C4-2B (cell line): ENCODE measurements at regions not wholly inside any gene's neighbourhood (a gene's known extent, or its start where the extent isn't known, plus 50 kb on each side); places are given as distances from the start of the nearest gene placed in this dataset.

Source experiments
- H3K27ac ChIP-seq: fragments of 450-650 bp; 2 replicates; pipeline ENCODE4 v1.5.1; 2017
- ZFX ChIP-seq: fragments of 450-650 bp; IDR thresholded peaks from 2 replicates; pipeline ENCODE4 v1.6.1; 2017
- TF ChIP-seq, protein P1 (sequence below): fragments of 450-650 bp; conservative IDR thresholded peaks from 2 replicates; pipeline ENCODE4 v1.5.1; 2017; ENCODE audit warnings: mild to moderate bottlenecking

DNA sequence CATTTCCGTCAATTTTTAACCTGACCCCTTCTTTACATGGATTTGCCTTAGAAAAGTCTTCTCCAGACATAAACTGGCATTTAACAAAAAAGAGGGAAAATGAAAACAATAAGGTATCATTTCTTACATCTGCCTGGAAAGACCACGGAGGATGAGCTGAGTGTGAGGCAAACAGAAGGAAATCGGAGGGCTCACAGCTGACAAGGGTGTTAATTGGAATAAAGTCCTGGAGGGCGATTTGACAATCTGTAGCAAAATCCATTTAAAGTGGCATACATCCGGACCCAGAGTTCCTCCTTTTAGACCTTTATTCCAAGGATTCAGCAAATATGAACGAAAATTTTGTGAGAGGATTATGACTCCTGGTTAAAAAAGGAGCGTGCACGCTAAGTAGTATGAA, 179.7 kb upstream of the COPS8 start:
- H3K27ac ChIP-seq = no peak overlapping the region
- no peak for TF ChIP-seq ZFX
- TF ChIP-seq, protein P1, sequence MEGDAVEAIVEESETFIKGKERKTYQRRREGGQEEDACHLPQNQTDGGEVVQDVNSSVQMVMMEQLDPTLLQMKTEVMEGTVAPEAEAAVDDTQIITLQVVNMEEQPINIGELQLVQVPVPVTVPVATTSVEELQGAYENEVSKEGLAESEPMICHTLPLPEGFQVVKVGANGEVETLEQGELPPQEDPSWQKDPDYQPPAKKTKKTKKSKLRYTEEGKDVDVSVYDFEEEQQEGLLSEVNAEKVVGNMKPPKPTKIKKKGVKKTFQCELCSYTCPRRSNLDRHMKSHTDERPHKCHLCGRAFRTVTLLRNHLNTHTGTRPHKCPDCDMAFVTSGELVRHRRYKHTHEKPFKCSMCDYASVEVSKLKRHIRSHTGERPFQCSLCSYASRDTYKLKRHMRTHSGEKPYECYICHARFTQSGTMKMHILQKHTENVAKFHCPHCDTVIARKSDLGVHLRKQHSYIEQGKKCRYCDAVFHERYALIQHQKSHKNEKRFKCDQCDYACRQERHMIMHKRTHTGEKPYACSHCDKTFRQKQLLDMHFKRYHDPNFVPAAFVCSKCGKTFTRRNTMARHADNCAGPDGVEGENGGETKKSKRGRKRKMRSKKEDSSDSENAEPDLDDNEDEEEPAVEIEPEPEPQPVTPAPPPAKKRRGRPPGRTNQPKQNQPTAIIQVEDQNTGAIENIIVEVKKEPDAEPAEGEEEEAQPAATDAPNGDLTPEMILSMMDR = no peak

DNA sequence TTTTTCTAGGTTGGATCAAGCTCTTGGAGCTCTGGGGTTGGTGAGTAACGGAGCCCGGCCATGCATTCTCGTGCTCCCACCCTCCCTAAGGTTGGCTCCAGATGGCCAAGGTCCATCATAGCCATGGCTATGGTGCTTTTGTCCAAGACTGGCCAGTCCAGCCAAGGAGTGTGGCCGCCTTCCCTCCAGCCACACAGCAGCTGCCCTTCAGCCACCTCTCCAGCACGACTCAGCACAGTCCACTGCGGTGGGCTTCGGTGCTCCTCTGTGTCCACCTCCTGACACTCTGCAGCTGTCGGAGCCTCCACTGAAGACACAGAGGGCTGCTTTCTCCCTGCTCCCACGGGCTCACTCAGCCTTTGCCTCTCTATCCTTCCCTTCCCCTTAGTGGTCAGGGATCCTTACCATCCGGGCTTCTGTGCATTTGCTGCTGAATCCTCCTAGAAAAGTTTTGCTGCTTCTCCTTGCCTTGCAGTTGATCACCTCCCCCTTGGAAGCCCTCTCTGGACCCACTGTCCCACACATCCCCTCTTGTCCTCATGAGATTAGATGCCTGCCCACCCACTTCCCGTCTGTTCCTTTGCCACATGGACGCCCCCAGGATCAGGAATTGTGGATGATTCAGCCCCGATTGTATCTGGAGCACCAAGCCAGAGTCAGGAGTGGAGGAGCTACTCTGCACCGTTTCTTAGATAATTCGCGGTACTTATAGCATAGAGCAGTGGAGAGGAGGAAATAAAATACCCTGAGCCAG, 177.1 kb upstream of the COPS8 start:
- no peak overlapping the region for H3K27ac ChIP-seq
- TF ChIP-seq, protein P1 = no peak
- TF ChIP-seq ZFX = no peak

DNA sequence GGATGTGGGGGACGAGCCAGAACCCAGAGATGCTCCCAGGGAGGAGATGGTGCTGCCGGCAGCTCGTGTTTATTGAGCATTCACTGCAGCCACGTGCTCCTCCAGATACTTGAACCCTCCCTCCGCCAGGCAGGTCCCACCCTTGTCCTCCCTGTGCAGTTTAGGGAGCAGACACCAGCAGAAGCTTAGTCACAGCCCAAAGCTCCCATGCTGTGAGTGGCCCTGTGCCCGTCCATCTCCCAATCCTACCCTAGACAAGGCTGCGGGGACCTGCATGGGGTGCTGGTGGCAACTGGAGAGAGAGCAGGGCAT, 176.5 kb upstream of the COPS8 start:
- TF ChIP-seq, protein P1 = no peak
- no peak for TF ChIP-seq ZFX
- no peak overlapping the region for H3K27ac ChIP-seq

DNA sequence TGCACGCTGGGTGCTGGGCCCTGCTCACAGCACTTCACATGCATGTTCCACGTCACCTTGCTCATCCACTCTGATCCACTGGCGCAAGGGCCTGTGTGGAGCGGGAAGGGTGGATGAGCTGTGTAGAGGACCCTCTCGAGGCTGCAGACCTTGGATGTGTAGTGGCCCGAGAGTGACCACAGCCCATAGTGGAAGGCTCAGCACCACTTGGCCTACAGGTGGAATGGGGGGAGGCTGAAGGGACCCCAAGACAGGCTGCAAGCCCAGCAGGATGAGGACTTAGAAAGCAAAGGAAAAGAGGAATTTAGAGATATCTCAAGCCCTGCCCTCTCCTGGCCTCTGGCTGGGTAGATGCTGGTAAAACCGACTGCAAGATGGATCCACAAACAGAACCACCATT, 175.9 kb upstream of the COPS8 start:
- no peak overlapping the region for H3K27ac ChIP-seq
- no peak for TF ChIP-seq ZFX
- TF ChIP-seq, protein P1 = no peak

DNA sequence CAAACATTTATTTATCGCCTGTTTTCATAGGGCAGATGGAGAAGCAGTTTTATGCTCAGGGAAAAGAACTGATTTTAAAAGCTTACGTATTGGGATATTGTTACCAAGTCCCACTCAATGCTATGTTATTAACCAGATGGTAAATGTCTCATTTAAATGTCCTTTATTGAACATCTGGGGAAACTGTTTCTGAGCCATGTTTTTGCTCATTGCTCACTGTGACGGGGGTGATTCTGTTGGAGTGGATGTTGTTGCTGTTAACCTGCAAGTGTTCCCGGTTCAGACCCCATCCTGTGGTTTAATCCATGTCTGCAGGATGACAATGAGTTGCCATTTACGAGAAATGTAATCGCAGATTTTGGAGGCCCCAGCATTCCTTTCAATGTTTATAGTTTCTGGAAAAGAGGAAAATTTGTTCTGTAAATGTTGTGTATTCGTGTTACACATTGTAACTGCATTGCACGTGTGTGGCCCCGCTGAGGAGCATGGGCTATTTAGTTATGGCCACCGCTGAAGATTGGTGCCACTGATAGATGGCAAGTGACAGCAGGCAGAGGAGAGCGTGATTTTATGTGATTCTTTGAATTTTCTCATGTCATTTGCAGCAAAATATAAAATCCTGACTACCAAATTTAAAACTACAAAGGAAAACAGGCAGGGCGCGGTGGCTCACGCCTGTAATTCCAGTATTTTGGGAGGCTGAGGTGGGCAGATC, 174.8 kb upstream of the COPS8 start:
- no peak overlapping the region for H3K27ac ChIP-seq
- no peak for TF ChIP-seq ZFX
- TF ChIP-seq, protein P1 = no peak

DNA sequence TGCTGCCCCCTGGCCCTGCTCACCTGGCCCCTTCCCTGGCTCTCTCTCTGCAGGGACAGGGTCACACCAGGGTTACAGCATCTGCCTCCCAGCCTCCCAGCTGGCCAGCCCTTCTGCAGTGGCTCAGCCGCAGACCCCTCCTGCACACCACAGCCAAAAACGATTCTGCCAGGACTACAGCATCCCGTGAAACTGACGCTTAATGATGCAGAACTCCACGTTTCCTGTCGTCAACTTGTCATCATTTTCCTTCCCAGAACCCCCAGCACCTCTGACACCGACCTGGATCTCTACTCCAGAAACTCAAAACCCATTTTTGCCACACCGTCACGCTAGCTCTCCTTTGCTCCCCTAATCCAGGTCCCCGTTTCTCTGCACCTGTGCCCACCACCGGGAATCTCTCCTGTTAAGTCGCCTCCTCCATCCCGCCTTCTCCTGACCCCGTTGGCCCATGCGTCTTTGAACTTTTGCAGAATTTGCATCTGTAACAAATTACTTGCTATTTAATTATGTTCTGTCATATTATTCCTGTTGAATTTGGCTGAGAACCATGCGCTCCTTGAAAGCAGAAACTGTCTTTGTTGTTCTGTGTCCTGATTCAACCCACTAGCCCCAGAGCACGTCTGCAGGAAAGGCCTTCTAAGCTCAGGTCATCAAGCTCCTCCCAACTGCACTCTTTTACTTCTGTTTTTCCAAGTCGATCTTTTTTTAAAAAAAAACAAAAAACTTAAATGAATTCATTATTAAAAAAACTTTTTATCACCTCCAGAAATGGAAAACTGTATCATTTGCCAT, 173.2 kb upstream of the COPS8 start:
- TF ChIP-seq, protein P1 = no peak
- TF ChIP-seq ZFX = no peak
- no peak overlapping the region for H3K27ac ChIP-seq

DNA sequence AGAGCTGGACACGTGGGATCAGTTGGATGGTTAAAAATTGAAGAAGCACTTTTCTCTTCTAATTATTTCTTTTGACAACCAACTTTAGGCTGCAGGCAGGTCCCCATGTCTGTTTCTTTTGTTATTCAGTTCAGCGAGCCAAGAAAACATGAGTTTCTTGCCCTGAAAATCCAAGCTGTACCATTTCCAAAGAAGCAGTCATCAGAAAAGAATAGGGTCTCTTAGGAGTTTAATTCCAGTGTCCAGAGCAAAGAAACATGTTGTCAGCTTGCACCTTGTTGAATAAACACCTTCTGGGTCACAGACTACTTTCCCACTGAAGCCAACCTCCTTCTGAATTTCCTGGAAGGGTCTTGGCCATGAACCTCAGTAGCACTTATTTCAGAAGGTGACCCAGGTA, 170.5 kb upstream of the COPS8 start:
- TF ChIP-seq, protein P1 = no peak
- no peak for TF ChIP-seq ZFX

More for the DNA sequence above, 170.5 kb upstream of the COPS8 start:
- no peak overlapping the region for H3K27ac ChIP-seq
